GM18511 (cell line): ENCODE measurements at regions not wholly inside any gene's neighbourhood (a gene's known extent, or its start where the extent isn't known, plus 50 kb on each side); places are given as distances from the start of the nearest gene placed in this dataset.
A peak's percentile ranks its signal among the peaks of the same experiment; 100 is the strongest.

Experiments used
- ATAC-seq: cut with Tn5 transposase; IDR thresholded peaks from one replicate; pipeline ENCODE4 v1.9.1; 2021; ENCODE audit warnings: mild to moderate bottlenecking, moderate library complexity; ENCODE audit not compliant: unreplicated experiment

DNA sequence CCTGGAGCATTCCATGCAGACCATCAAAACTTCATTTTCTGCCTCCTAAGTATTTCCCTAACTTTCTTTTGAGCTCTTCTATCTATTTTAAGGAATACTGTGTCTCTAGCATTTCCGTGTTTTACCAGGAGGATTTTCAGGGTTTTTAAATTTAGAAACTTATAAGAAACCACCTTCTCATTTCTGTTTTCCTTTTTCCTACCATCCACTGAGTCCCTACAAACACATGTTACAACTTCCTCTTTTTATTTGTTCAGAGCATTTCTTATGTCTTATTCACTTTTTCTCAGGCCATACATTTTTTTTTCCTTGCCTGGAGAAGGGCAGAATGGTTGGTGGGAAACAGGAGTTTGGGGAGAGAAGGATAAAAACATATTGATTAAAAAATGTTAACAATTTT is 130.0 kb upstream of the BMP5 start:
- ATAC-seq = no peak

DNA sequence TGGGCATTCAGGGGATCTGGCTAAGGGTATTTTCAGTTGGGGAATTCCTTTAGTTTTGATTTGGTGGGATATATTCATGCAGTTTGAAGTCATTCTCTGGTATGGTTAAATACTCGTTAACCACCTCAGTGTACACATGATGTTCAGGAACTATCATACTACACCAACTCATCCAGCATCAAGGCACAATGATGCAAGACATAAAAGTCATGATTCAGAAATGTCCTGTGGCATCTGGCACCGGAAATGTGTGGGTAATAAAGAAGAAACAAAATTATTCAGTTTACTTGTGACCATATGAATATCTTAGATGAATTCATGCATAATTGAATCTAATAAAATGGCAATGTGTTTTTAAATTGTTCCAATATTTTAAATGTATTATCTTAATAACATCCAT is 129.0 kb upstream of the BMP5 start:
- ATAC-seq = no peak

DNA sequence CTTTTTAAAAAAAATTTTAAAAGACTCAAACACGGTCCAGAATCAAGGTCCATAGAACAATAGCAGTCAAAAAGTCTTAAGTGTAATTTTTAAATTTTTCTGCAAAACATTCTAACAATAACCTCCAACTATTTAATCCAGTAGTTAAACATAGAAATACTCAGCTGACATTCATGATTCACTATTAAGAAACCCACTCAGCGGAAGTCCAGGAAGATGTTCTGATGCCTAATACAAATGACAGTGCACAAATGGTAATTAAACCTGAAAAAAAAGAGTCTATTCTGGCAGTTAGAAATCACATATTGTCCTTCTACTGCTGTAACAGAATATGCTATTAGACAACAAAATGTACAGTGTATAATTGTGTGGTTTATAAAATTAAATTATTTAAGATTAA is 128.2 kb upstream of the BMP5 start:
- ATAC-seq = no peak

DNA sequence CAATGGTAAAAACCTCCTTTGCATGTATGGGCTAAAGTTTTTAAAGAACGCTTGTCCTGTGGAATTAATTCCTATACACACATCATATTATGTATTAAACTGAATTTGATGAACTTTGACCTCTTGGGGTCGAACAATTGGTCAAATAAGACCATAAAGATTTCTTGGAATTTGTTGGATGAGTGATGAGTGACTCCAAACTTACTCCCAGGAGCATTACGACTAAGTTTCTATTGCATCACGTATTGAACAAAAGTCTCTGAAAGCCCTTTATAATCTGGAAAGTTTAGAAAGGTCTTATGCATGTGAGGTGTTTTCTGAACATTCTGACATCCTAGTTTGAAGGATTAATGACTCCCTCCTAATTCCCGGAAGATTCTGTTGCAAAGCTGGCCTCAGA is 126.9 kb upstream of the BMP5 start:
- no peak for ATAC-seq

DNA sequence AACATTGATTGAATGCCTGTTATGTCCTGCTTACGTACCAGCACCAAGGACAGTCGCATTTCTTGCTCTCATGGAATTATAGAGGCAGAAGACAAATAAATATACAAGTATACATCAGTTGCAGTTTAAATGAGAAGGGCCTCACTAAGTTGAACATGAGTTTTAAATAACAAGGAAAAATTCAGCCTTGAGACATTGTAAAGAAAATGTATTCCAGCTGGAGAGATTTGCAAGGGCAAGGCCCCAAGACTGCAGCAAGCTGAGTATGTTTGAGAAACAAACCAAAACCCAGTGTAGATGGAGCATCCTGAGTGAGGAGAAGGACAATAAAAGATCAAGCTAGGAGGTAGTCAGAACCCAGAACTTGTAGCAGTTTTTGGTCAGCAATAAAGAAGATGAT is 123.2 kb upstream of the BMP5 start:
- no peak for ATAC-seq

DNA sequence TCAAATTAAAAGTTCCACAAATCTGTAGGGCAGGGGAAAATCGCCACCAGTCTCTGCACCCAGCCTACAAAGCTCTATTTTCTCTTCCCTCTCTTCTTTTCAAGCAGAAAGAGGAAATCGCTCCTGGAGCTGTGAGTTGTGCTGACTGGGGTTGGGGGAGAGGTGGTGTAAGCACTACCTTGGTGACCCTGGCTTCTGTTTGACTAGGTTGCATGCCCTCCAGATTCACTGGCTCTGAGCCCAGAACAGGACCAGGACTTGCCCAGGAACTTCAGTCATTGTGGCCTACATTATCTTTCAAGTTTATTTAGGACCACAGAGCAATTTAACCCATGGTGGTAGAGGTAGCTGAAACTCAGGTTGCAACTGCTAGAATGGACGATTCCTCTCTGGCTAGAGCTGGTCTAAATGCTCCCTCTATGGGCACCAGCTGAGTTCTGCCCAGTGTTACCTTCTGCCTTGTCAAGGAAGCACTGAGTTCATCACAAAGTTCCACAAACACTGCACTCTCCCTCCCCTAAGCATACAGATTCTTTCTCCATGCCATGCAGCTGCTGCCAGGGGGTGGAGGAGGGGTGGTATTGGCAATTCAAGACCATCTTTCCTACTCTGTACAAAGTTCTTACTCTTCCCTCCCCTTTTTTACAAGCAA is 122.0 kb upstream of the BMP5 start:
- no peak for ATAC-seq

DNA sequence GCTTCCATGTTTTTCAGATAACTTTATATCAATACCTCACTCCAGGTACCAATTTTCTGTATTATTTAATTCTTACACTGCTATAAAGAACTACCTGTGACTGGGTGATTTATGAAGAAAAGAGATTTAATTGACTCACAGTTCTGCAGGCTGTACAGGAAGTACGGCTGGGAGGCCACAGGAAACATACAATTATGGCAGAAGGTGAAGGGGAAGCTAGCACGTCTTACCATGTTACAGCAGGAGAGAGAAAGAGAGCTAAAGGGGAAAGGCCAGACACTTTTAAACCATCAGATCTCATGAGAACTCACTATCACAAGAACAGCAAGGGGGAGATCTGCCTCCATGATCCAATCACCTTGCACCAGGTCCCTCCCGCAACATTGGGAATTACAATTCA is 119.1 kb upstream of the BMP5 start:
- no peak for ATAC-seq

DNA sequence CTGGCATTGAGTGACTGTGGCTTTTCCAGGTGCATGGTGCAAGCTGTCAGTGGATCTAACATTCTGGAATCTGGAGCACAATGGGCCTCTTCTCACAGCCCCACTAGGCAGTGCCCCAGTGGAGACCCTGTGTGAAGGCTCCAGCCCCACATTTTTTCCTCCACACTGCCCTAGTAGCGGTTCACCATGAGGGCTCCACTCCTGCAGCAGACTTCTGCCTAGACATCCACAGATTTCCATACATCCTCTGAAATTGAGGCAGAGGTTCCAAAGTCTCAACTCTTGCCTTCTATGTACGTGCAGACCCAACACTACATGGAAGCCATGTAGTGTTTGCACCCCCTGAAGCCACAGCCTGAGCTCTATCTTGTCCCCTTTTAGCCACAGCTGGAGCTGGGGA is 118.0 kb upstream of the BMP5 start:
- ATAC-seq = no peak

DNA sequence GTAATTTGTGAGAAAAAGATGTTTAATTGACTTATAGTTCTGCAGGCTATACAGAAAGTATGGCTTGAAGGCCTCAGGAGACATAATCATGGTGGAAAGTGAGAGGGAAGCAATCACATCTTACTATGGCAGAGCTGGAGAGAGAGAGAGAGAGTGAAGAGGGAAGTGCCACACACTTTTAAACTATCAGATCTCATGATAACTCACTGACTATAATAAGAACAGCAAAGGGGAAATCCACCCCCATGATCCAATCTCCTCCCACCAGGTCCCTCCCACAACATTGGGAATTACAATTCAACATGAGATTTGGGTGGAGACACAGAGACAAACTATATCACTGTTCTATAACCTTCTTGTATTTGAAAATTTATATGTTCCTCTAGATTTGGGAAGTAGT is 117.2 kb upstream of the BMP5 start:
- ATAC-seq = no peak

DNA sequence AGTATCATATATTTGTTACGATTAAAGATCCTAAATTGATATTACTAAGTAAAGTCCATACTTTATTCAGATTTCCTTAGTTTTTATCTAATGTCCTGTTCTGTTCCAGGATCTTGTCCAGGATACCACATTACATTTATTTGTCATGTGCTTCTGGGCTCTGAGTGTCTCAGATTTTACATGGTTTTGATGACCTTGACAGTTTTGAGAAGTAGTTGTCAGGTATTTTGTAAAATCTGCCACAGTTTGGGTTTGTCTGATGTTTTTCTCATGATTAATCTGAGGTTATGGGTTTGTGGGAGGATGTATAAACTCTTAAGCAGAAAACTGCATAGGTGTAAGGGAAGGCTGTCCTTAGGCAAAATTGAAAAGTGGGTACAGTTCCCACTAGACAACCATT is 109.9 kb upstream of the BMP5 start:
- no peak for ATAC-seq

DNA sequence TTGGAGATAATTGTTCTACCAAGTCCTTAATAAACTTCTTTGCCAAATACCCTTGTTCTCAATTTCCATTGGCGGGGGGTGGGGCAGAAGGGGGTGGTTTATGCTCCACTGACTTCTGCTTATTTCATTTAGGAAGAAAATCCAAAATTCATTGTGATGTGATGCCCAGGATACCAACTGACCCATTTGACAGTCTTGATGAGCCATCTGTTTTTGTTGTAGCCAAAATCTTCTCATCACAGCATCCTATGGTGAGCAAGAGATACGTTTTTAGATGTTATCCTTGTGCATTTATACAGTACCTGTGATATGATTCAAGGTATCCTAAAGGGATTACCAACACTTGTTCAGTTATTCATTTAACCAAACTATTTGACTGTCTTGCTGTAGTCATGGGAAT is 108.5 kb upstream of the BMP5 start:
- ATAC-seq = no peak

DNA sequence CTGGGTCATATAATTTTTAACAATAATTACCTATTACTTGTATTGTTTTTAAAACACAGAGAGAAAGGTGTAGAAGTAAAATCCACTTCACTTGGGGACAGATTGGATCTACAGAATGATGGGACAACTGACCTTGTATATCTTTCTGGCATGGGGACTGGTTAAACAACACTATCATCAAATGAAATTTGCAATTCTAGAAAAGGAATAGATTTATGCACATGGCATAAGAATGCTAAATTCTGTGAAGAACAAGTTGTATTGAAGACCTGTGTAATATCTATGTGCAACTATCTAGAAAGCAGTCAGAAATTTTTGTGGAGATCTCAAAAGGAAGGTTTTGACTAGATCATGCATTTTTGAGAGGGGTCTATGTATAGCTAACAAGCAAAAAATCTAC is 106.3 kb upstream of the BMP5 start:
- ATAC-seq = no peak

DNA sequence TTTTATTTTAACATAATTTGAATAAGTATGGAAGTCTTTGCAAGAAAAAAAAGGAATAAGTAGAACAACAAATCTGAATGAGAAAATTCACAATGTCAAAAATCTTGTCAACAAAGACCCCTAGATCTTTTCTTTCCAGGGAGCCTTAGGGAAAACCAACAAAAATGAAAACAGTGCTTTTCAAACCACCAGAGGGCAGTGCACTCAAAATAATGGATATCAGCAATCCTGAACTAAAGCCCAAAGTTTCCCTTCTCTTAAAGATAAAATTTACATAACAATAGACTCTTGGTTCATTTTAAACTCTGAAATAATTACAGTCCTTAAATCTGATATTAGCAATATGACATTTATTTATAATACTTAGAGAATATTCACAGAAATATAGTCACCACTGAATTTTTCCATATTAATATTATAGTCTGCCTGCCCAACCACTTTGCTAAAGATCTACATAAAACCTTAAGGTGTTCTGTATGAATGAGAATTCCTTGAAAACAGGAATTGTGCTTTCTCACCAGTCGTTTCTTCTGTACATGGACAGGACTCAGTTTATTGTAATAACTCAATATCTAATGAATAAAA is 105.3 kb upstream of the BMP5 start:
- peak; percentile 56 for ATAC-seq

DNA sequence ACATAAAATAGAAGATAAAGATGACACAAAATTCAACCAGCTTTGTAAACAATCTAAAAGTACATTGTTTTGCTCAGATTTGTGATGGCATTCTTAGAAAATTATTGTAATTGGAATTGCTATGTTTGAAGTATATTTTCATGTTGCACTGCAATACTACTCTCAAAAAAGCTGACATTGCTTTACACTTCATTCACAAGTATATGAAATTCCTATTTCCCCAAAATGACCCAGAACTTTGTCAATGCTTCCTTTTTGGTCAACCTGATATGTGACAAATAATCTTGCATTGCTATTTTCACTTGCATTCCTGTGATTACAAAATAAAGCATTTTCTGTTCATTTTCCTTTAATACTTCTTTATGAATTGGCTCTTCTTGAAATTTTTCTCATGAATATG is 104.1 kb upstream of the BMP5 start:
- ATAC-seq = no peak

DNA sequence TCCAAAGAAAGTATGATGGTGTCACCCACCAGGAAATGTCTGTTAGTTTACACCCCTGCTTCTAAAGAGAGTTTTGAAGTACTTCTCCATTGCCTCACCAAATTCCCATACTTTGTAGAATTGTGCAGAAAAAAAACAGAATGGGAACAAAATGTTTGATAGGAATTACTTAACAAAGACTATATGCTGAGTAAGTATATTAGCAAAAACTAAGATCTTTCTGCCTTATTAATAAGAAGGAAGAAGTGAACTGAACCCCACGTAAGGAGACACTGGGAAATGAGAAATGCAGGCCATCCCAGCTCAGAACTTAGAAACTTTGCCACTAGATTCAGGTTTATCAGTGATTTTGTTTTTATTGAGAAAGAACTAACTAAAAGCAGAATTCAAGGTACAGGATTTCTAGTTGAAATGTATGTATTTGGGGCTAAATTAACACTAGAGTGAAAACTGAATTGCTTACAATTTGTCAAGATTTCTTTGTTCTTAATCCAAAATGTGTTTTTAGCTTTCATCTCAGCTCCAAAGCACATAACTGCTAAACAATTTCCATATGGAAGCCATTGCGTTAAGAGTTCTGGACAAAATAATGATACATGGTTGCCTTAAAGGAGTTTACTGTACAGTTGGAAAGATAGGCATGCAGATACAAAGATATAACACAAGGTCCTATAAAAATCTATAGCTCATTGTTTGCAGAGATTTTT is 102.7 kb upstream of the BMP5 start:
- no peak for ATAC-seq

DNA sequence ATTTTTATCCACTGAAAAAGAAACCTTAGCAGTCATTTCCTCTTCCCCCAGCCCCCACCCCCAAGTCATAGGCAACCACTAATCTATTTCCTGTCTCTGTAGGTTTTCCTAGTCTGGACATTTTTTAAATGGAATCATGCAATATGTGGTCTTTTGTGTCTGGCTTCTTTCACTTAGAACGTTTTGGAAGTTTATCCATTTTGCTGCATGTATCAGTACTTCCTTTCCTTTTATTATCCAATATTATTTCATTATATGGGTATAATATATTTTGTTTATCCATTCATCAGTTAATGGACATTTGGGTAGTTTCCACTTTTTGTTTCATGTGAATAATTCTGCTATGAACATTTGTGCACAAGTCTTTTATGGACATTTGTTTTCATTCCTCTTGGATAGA is 99.3 kb upstream of the BMP5 start:
- ATAC-seq = no peak

DNA sequence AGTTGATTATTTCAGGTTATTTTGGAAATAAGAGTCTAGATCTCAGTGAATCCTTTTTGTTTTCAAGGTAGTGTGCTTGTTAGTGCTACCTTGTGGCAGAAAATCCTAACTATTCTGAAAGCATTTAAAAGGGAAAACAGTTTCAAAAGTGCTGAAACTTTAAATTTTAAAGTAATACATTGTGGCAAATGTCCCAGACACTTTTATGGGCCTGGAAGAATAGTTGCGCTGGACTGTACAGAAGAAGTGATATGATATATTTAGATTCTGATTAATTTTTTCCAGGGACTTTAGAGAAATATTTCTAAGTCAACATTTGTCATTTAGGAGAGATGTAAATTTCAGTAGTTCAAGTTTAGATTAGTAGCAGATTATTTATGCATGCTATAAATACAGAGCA is 96.7 kb upstream of the BMP5 start:
- ATAC-seq = no peak

DNA sequence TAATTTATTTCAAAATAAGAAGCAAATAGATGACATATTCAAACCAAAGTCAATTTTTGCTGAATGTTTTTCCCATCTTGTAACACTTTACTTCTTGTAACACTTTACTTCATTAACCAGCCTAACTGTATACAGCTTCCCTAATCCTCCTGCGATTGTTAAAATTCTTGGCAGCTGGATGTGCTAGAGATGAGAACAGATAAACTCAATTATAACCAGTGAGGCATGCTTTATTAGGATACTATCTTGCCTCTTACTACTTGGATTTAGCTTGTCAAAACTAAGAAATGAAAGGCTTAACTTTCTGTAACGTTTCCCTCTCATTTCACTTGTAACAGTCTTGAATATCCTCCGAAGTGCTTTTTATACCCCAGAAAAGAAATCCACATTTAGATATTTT is 94.1 kb upstream of the BMP5 start:
- no peak for ATAC-seq

DNA sequence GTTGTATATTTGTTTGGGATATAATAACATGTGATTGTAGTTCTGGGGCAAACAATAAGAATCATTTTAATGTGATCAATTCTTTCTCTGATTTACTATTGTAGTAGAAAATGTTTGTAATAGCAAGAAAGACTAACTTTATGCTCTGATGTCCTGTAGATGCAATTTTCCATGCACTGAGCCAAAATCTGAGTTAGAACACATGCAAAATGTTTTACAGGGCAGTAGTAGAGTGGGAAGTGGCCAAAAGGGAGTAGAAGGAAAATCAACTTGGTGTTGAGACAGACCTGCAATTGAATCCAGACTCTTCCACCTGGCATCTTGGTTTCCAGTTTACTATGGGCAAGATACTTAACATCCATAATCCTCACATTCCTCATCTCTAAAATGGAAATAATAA is 93.5 kb upstream of the BMP5 start:
- no peak for ATAC-seq

DNA sequence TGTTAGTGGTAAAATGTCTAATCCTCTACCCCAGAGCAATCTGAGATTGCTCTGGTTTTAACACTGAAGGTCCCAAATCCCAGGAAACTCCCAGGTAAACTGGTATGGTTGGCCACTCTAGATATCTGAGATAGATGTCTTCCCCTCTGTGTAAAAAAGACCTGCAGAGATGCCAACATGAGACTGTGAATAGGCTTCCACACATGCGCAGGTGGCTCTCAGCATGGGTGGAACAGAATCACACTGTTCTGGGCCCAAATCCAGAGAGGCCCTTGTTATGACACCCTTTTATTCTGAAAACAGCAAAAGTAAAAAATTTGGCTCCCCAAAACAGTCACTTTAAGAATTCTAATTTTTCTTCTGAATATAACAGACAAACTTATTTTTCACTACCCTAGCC is 88.7 kb upstream of the BMP5 start:
- ATAC-seq = no peak

DNA sequence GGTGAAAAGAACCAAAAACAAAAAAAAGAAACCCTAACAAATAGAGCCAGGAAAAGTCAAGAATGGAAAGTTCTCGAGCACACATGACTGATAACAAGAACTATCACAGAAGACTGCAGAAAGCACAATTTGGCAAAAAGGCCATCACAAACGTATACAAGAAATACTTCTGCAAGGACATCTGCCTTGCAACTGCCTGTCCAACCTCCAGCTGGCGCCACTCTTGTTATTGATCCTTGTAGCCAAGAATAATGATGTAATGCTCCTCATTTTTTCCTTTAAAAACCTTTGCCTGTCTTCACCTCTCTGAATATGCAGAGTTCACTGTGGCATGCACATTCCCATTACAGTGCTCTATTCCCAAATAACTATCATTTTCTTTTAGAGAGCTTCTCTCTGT is 87.9 kb upstream of the BMP5 start:
- no peak for ATAC-seq

DNA sequence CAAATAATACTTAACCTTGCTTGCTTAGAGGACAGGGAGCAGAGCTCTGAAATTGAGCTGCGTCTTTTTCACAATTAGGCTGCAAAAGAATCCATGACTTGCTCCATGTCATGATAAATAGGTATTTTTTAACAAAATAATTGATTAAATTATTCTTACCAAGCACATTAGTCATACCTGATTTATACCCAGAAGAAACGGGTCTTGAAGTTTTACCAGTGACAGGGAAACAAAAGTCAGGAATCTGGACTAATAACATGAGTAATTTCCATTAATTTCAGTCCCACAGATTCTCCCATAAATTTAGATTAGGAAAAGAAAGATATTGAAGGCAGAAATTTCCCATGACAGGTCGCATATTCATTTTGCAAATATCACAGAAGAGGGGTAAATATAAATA is 85.0 kb upstream of the BMP5 start:
- ATAC-seq = no peak

DNA sequence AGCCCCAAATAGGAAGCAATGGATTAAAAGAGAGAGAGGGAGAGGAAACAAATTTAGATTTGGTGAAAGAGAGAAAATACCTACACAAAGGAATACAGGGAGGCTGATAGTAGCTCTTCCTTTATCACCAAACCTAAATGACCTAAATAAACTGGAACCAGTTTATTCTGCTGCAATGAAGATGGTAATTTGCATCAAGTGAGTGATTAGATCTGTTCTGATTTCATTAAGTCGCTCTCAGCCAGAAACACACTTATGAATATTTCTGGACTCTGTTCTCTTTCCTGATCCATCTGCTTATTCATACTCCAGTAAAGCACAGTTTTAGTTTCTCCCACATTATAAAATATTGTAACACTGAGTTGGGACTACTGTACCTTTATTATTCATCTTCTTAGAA is 83.4 kb upstream of the BMP5 start:
- no peak for ATAC-seq
